K562 (cell line): ENCODE measurements at regions not wholly inside any gene's neighbourhood (a gene's known extent, or its start where the extent isn't known, plus 50 kb on each side); places are given as distances from the start of the nearest gene placed in this dataset.

ENCODE experiments used
- ATAC-seq: fragments of 200-7000 bp; cut with Tn5 transposase; 3 replicates; pipeline ENCODE4 v1.9.1; 2020; ENCODE audit warnings: moderate library complexity
- BruUV-seq: library from RNA; stranded (reverse); fragments of 400-500 nt; replicated peaks from 2 replicates; lab custom pipeline; 2021; lab: Mats Ljungman, UMichigan
- CTCF ChIA-PET: fragments of 300-600 bp; formaldehyde crosslinking; extraction: SDS; loops from one replicate; lab custom pipeline; 2021; ENCODE audit warnings: low intra/inter-chr PET ratio; lab: Yijun Ruan, JAX
- POLR2A ChIA-PET: fragments of 300-600, 350-650 bp; sonication (Branson Sonifier 250); formaldehyde crosslinking; extraction: SDS; loops from one replicate; lab custom pipeline; 2021; ENCODE audit warnings: antibody characterized with exemption, inconsistent platforms; lab: Yijun Ruan, JAX
- DNase-seq, 4 experiments: peaks; one replicate each; pipeline versions ENCODE4 v3.0.0 to v3.0.0-alpha.2; 2011 to 2018; ENCODE audit warnings: low spot score in 3 of 4, mixed read lengths in 3 of 4; ENCODE audit errors: extremely low read depth in 1 of 4
- FAIRE-seq: peaks from 2 replicates; lab custom pipeline; 2011; peaks lifted over from hg19 to GRCh38; lab: Jason Lieb, UNC
- H2AFZ ChIP-seq: 2 replicates; pipeline ENCODE4 v1.6.0; 2011; ENCODE audit warnings: low read depth, low read length, control low read depth, inconsistent platforms
- H3K27ac ChIP-seq: fragments of 200-600 bp; 3 replicates; pipeline ENCODE4 v1.8.0; 2011; ENCODE audit warnings: low read depth, mild to moderate bottlenecking, control low read depth, inconsistent platforms, low read length, moderate library complexity, mixed read lengths; ENCODE audit errors: extremely low read depth
- H3K27me3 ChIP-seq, 2 experiments: fragments of 300-600 bp in 1 of 2; 2 replicates in 1 of 2; 3 replicates in 1 of 2; pipeline versions ENCODE4 v1.6.0 to v1.8.0; 2011; ENCODE audit warnings: inconsistent platforms in 2 of 2, low read length in 2 of 2, mild to moderate bottlenecking in 1 of 2, mixed read lengths in 1 of 2, moderate library complexity in 1 of 2; ENCODE audit not compliant: control insufficient read depth in 2 of 2, insufficient read depth in 2 of 2
- H3K36me3 ChIP-seq: fragments of 300-600 bp; 3 replicates; pipeline ENCODE4 v1.8.0; 2011; ENCODE audit warnings: mild to moderate bottlenecking, low read length, inconsistent platforms; ENCODE audit not compliant: control insufficient read depth, insufficient read depth
- H3K4me1 ChIP-seq, 2 experiments: fragments of 200-600 bp in 1 of 2; replicated peaks in 1 of 2; 2 replicates in 1 of 2; 3 replicates in 1 of 2; pipeline versions ENCODE4 v1.5.1 to v1.8.0; 2011; ENCODE audit warnings: inconsistent platforms in 2 of 2, low read length in 2 of 2, mild to moderate bottlenecking in 1 of 2, mixed read lengths in 1 of 2, moderate library complexity in 1 of 2; ENCODE audit not compliant: control insufficient read depth in 2 of 2, insufficient read depth in 2 of 2
- H3K4me2 ChIP-seq: 2 replicates; pipeline ENCODE4 v1.6.1; 2011; ENCODE audit warnings: low read length, control low read depth, inconsistent platforms, mixed read lengths; ENCODE audit not compliant: insufficient read depth
- H3K4me3 ChIP-seq: fragments of 200-600 bp; sonication (generic), shearing (Covaris generic); 2 replicates; pipeline ENCODE4 v1.5.1; 2016; ENCODE audit warnings: control low read depth, inconsistent platforms
- H3K79me2 ChIP-seq: fragments of 200-600 bp; 3 replicates; pipeline ENCODE4 v1.8.0; 2011; ENCODE audit warnings: low read length, inconsistent platforms; ENCODE audit not compliant: control insufficient read depth, insufficient read depth
- H3K9ac ChIP-seq, 2 experiments: 2 replicates each; pipeline versions ENCODE4 v1.6.0 to v1.6.1; 2011; ENCODE audit warnings: low read depth in 2 of 2, low read length in 2 of 2, control low read depth in 1 of 2, inconsistent platforms in 1 of 2, mild to moderate bottlenecking in 1 of 2, mixed read lengths in 1 of 2; ENCODE audit not compliant: insufficient read depth in 1 of 2
- H3K9me1 ChIP-seq: one replicate; pipeline ENCODE4 v1.6.0; 2011; ENCODE audit warnings: inconsistent platforms, mild to moderate bottlenecking, low read length, moderate library complexity; ENCODE audit not compliant: control insufficient read depth, insufficient read depth
- H3K9me3 ChIP-seq: replicated peaks from 2 replicates; pipeline ENCODE4 v1.5.1; 2011; ENCODE audit warnings: low read depth, low read length, inconsistent platforms; ENCODE audit not compliant: control insufficient read depth, insufficient read depth
- H4K20me1 ChIP-seq: replicated peaks from 2 replicates; pipeline ENCODE4 v1.6.1; 2011; ENCODE audit warnings: low read length, inconsistent platforms, mixed read lengths; ENCODE audit not compliant: control insufficient read depth, insufficient read depth
- ATF6 ChIP-seq: sonication (generic); formaldehyde crosslinking; IDR thresholded peaks from 2 replicates; pipeline ENCODE4 v1.4.0; 2020; ENCODE audit warnings: mild to moderate bottlenecking, missing genetic modification reagents
- CTCF ChIP-seq, 3 experiments: IDR thresholded peaks in 2 of 3; conservative IDR thresholded peaks in 1 of 3; 2 replicates each; pipeline ENCODE4 v1.5.1; 2011 to 2012; ENCODE audit warnings: low read length in 3 of 3, mild to moderate bottlenecking in 3 of 3, control low read depth in 2 of 3, improper control_type of control experiment in 1 of 3, inconsistent platforms in 1 of 3, low read depth in 1 of 3, mixed read lengths in 1 of 3, moderate library complexity in 1 of 3; ENCODE audit not compliant: insufficient read depth in 2 of 3
- EGR1 ChIP-seq: fragments of 450-650 bp; conservative IDR thresholded peaks from 2 replicates; pipeline ENCODE4 v1.6.1; 2017; ENCODE audit warnings: mild to moderate bottlenecking
- FUS ChIP-seq: fragments of 200-400 bp; formaldehyde crosslinking; optimal IDR thresholded peaks from 2 replicates; pipeline ENCODE3; 2017; ENCODE audit warnings: low read depth, low read length
- GATAD2B ChIP-seq: fragments of 450-650 bp; IDR thresholded peaks from 2 replicates; pipeline ENCODE4 v1.6.1; 2017; ENCODE audit warnings: mild to moderate bottlenecking, borderline replicate concordance
- HOMEZ ChIP-seq: fragments of 250-450 bp; sonication (Bioruptor Pico); IDR thresholded peaks from 2 replicates; pipeline ENCODE4 v1.4.0; 2020; ENCODE audit warnings: mild to moderate bottlenecking, moderate library complexity
- LEF1 ChIP-seq: fragments of 450-650 bp; IDR thresholded peaks from 2 replicates; pipeline ENCODE4 v1.6.1; 2016; ENCODE audit warnings: mild to moderate bottlenecking
- NR3C1 ChIP-seq: sonication (generic); formaldehyde crosslinking; IDR thresholded peaks from 2 replicates; pipeline ENCODE4 v1.8.1; 2022; ENCODE audit warnings: missing genetic modification reagents
- PHB2 ChIP-seq: fragments of 450-650 bp; IDR thresholded peaks from 2 replicates; pipeline ENCODE4 v1.6.1; 2017; ENCODE audit warnings: low read depth
- RBM25 ChIP-seq: fragments of 200-400 bp; formaldehyde crosslinking; IDR thresholded peaks from 2 replicates; pipeline ENCODE4 v1.6.1; 2018; ENCODE audit warnings: low read length, low read depth, moderate library complexity; ENCODE audit not compliant: severe bottlenecking
- SLC30A9 ChIP-seq: fragments of 250-450 bp; sonication (Bioruptor Pico); IDR thresholded peaks from 2 replicates; pipeline ENCODE4 v1.8.0; 2022; ENCODE audit warnings: mild to moderate bottlenecking, moderate library complexity
- TARDBP ChIP-seq: fragments of 450-650 bp; IDR thresholded peaks from 2 replicates; pipeline ENCODE4 v1.6.1; 2016
- ZBTB12 ChIP-seq: fragments of 250-450 bp; sonication (Bioruptor Pico); IDR thresholded peaks from 2 replicates; pipeline ENCODE4 v1.4.0; 2020
- ZNF146 ChIP-seq: IDR thresholded peaks from one replicate; pipeline ENCODE4 v1.6.1; 2018; ENCODE audit warnings: missing compliant biosample characterization; ENCODE audit not compliant: unreplicated experiment
- ZNF311 ChIP-seq: fragments of 250-450 bp; sonication (Bioruptor Pico); IDR thresholded peaks from 2 replicates; pipeline ENCODE4 v1.4.0; 2020; ENCODE audit warnings: mild to moderate bottlenecking, moderate library complexity
- ZNF586 ChIP-seq: fragments of 450-650 bp; formaldehyde crosslinking; conservative IDR thresholded peaks from 2 replicates; pipeline ENCODE4 v1.4.0; 2020; ENCODE audit warnings: mild to moderate bottlenecking, moderate library complexity
- ZNF699 ChIP-seq: fragments of 250-450 bp; sonication (Bioruptor Pico); IDR thresholded peaks from 2 replicates; pipeline ENCODE4 v1.8.0; 2021; ENCODE audit warnings: mild to moderate bottlenecking, moderate library complexity; ENCODE audit not compliant: insufficient replicate concordance
- ZZZ3 ChIP-seq: fragments of 450-650 bp; IDR thresholded peaks from 2 replicates; pipeline ENCODE4 v1.6.1; 2016; ENCODE audit warnings: antibody characterized with exemption, mild to moderate bottlenecking, moderate library complexity
- WGBS: fragments of 100-300 bp; shearing (Covaris generic); methylation state at CpG from one replicate; pipeline ENCODE4 v1.1.6; 2016; ENCODE audit warnings: low coverage, mixed read lengths; ENCODE audit not compliant: insufficient coverage; ENCODE audit errors: missing lambda C conversion rate; 5-methylcytosine and 5-hydroxymethylcytosine counted together
- in situ Hi-C: fragments of 300-500 bp; cut with MboI; formaldehyde crosslinking; loops from 4 replicates; pipeline ENCODE4 v1.15.0; 2018; ENCODE audit warnings: inconsistent platforms, mixed read lengths
- intact Hi-C: fragments of 100-400 bp; cut with micrococcal nuclease; formaldehyde crosslinking; loops from 2 replicates; pipeline ENCODE4 v1.14.2; 2022

- no peak for TF ChIP-seq CTCF (IDR thresholded peaks at IDR 0.05 in 2 of 3, conservative IDR thresholded peaks at IDR 0.05 in 1 of 3; ENCODE audit: insufficient read depth in 2 of 3, low read depth in 1 of 3, low read length in 3 of 3)
- no peak for TF ChIP-seq NR3C1 (CRISPR knock-in tag)
- no peak for TF ChIP-seq SLC30A9 (CRISPR knock-in tag)
- no peak for TF ChIP-seq TARDBP
- TF ChIP-seq ZNF699 (CRISPR knock-in tag) = no peak
- TF ChIP-seq ATF6 (CRISPR knock-in tag) = no peak
Observed at GRCh38 chr9:129463477-129463876, 157.4 kb downstream of the C9orf50 start (continued).

- H3K9ac ChIP-seq = no peak overlapping the region
- intact Hi-C loops = no loop called here
- 80% methylated on average over 15 of the region's 15 CpGs for WGBS
- H3K27ac ChIP-seq = no peak overlapping the region
- DNase-seq = no peak
- ChIA-PET POLR2A (interaction anchor here (0.6 kb wide), 2 partner anchors 35 to 1042 kb away, joined by 3 read pairs; partner anchors contain the start of gene CERCAM), CTCF (no interaction called here)
- H3K4me2 ChIP-seq = no peak overlapping the region
- no peaks in the 10 kb centered on the region for H3K79me2 ChIP-seq
- BruUV-seq = no TSS peak
- peaks cover 30 to 60% of the 10 kb centered on the region in 2 experiments for H3K4me1 ChIP-seq
- H3K36me3 ChIP-seq = no peaks in the 10 kb centered on the region
- H3K9me1 ChIP-seq = no peaks in the 10 kb centered on the region
- no peak overlapping the region for H2AFZ ChIP-seq
- no peaks in the 10 kb centered on the region for H3K9me3 ChIP-seq
- no peaks in the 10 kb centered on the region for H3K27me3 ChIP-seq
- H3K4me3 ChIP-seq = no peak overlapping the region
- no peak for FAIRE-seq
- H4K20me1 ChIP-seq = no peaks in the 10 kb centered on the region
- no peak for ATAC-seq
- in situ Hi-C loops = no loop called here
- TF ChIP-seq EGR1 = no peak
- TF ChIP-seq ZNF311 = no peak
- TF ChIP-seq ZNF586 (CRISPR knock-in tag) = no peak
- TF ChIP-seq HOMEZ (CRISPR knock-in tag) = no peak
- no peak for TF ChIP-seq ZZZ3
- no peak for TF ChIP-seq RBM25
- TF ChIP-seq ZBTB12 = no peak
- no peak for TF ChIP-seq PHB2
- TF ChIP-seq FUS = no peak
- no peak for TF ChIP-seq ZNF146 (CRISPR knock-in tag)
- TF ChIP-seq LEF1 = no peak
- no peak for TF ChIP-seq GATAD2B
Observed at GRCh38 chr9:129462360-129462759, 158.5 kb downstream of the C9orf50 start.
